ENCODE measurements at regions not wholly inside any gene's neighbourhood (a gene's known extent, or its start where the extent isn't known, plus 50 kb on each side); places are given as distances from the start of the nearest gene placed in this dataset.

DNA sequence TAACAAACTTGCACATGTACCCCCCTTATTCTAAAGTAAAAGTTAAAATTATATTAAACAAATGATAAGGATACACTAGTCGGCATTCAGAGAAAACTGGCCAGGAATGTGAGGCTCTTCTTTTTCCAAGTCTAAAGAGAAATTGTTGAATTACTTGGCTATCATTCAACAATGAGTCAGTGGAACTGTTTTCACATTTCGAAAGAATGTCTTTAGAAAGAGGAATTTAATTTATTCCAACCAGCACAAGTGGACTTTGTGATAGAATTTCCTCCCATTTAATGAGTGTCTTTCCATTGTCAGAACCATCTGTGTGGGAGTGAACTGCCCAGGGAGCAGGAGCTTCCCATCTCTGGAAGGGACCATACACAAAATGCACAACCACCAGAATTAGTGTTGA lies 792.2 kb downstream of the EPHA4 start:
- TF ChIP-seq, protein P1, sequence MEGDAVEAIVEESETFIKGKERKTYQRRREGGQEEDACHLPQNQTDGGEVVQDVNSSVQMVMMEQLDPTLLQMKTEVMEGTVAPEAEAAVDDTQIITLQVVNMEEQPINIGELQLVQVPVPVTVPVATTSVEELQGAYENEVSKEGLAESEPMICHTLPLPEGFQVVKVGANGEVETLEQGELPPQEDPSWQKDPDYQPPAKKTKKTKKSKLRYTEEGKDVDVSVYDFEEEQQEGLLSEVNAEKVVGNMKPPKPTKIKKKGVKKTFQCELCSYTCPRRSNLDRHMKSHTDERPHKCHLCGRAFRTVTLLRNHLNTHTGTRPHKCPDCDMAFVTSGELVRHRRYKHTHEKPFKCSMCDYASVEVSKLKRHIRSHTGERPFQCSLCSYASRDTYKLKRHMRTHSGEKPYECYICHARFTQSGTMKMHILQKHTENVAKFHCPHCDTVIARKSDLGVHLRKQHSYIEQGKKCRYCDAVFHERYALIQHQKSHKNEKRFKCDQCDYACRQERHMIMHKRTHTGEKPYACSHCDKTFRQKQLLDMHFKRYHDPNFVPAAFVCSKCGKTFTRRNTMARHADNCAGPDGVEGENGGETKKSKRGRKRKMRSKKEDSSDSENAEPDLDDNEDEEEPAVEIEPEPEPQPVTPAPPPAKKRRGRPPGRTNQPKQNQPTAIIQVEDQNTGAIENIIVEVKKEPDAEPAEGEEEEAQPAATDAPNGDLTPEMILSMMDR (conservative IDR thresholded peaks at IDR 0.05; ENCODE audit: low read length) = no peak
- no peak for TF ChIP-seq EZH2phosphoT487 (IDR thresholded peaks at IDR 0.05; ENCODE audit: borderline replicate concordance)

All from Loucy (cell line).